HG03108 (cell line): ENCODE measurements at regions not wholly inside any gene's neighbourhood (a gene's known extent, or its start where the extent isn't known, plus 50 kb on each side); places are given as distances from the start of the nearest gene placed in this dataset.
"Not testable (repeated sequence)": the region's sequence is repeated elsewhere in the genome, so short reads cannot be mapped to it uniquely, and the experiment has no call there.

Experiments used
- ATAC-seq: cut with Tn5 transposase; IDR thresholded peaks from one replicate; pipeline ENCODE4 v1.9.1; 2021; ENCODE audit warnings: moderate library complexity; ENCODE audit not compliant: unreplicated experiment

- ATAC-seq = no peak
These were observed 226.6 kb upstream of the KAZN start for GRCh38 chr1:14371771-14372497.

- no peak for ATAC-seq
These were observed 226.0 kb upstream of the KAZN start for GRCh38 chr1:14372526-14372925.

GRCh38 chr1:14373081-14373758 lies 225.3 kb upstream of the KAZN start:
- no peak for ATAC-seq

- ATAC-seq = no peak
These were observed 223.3 kb upstream of the KAZN start for GRCh38 chr1:14375226-14375625.

- no peak for ATAC-seq
These were observed 221.1 kb upstream of the KAZN start for GRCh38 chr1:14377386-14377785.

GRCh38 chr1:14380408-14380807 lies 218.1 kb upstream of the KAZN start:
- ATAC-seq = no peak

GRCh38 chr1:14390816-14391215 lies 207.7 kb upstream of the KAZN start:
- ATAC-seq = no peak

GRCh38 chr1:14392161-14392858 lies 206.2 kb upstream of the KAZN start:
- no peak for ATAC-seq

- no peak for ATAC-seq
These were observed 205.6 kb upstream of the KAZN start for GRCh38 chr1:14392859-14393365.

- ATAC-seq = no peak
These were observed 202.4 kb upstream of the KAZN start for GRCh38 chr1:14396100-14396499.

GRCh38 chr1:14403961-14404645 lies 194.4 kb upstream of the KAZN start:
- no peak for ATAC-seq

GRCh38 chr1:14404862-14405301 lies 193.6 kb upstream of the KAZN start:
- no peak for ATAC-seq

GRCh38 chr1:14412235-14412634 lies 186.2 kb upstream of the KAZN start:
- no peak for ATAC-seq

GRCh38 chr1:14413819-14414490 lies 184.5 kb upstream of the KAZN start:
- ATAC-seq = no peak

GRCh38 chr1:14415396-14415795 lies 183.1 kb upstream of the KAZN start:
- no peak for ATAC-seq

GRCh38 chr1:14419778-14420218 lies 178.7 kb upstream of the KAZN start:
- ATAC-seq = not testable (repeated sequence)

GRCh38 chr1:14420686-14421085 lies 177.8 kb upstream of the KAZN start:
- ATAC-seq = no peak

- no peak for ATAC-seq
These were observed 177.0 kb upstream of the KAZN start for GRCh38 chr1:14421295-14421976.

- no peak for ATAC-seq
These were observed 176.4 kb upstream of the KAZN start for GRCh38 chr1:14421977-14422609.
